HFF-Myc (cell line): ENCODE measurements at regions not wholly inside any gene's neighbourhood (a gene's known extent, or its start where the extent isn't known, plus 50 kb on each side); places are given as distances from the start of the nearest gene placed in this dataset.

ENCODE experiments used
- DNase-seq: peaks from one replicate; pipeline ENCODE4 v3.0.0-alpha.2; 2011; ENCODE audit warnings: low read depth; ENCODE audit errors: extremely low read depth
- H3K4me3 ChIP-seq: replicated peaks from 2 replicates; pipeline ENCODE4 v1.5.1; 2011; ENCODE audit warnings: low read depth, mild to moderate bottlenecking, control low read depth, low read length
- CTCF ChIP-seq: IDR thresholded peaks from 2 replicates; pipeline ENCODE4 v1.5.1; 2012; ENCODE audit warnings: mild to moderate bottlenecking, low read depth, low read length, control low read depth; ENCODE audit errors: missing control alignments

GRCh38 chr2:52510432-52510831, 1257.2 kb upstream of the CHAC2 start:
- no peak overlapping the region for H3K4me3 ChIP-seq
- no peak for DNase-seq
- TF ChIP-seq CTCF: no peak

- H3K4me3 ChIP-seq: no peak overlapping the region
- TF ChIP-seq CTCF: no peak
- DNase-seq: no peak
Observed at GRCh38 chr2:52502476-52502860, 1265.1 kb upstream of the CHAC2 start.

- no peak overlapping the region for H3K4me3 ChIP-seq
- no peak for TF ChIP-seq CTCF
- no peak for DNase-seq
Observed at GRCh38 chr2:52501715-52502475, 1265.7 kb upstream of the CHAC2 start.

DNA sequence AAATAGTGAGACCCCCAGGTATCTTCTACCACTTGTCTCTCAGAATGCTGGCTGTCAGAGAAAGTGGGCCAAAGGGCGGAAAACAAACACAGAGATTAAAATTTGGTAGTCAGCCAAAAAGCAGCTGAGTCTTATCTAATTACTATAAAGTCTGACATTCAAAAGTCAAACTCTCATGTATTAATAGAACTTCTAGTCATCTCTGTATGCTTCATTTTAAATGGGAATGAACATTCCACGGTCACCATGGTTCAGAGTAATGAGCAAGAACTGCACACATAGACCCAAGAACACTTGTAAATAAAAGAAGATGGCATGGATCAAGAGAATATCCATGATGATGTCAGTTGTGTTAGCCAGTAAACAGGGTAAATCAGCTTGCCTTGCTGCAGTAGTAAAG, 1267.0 kb upstream of the CHAC2 start:
- DNase-seq: no peak
- TF ChIP-seq CTCF: no peak
- H3K4me3 ChIP-seq: no peak overlapping the region

DNA sequence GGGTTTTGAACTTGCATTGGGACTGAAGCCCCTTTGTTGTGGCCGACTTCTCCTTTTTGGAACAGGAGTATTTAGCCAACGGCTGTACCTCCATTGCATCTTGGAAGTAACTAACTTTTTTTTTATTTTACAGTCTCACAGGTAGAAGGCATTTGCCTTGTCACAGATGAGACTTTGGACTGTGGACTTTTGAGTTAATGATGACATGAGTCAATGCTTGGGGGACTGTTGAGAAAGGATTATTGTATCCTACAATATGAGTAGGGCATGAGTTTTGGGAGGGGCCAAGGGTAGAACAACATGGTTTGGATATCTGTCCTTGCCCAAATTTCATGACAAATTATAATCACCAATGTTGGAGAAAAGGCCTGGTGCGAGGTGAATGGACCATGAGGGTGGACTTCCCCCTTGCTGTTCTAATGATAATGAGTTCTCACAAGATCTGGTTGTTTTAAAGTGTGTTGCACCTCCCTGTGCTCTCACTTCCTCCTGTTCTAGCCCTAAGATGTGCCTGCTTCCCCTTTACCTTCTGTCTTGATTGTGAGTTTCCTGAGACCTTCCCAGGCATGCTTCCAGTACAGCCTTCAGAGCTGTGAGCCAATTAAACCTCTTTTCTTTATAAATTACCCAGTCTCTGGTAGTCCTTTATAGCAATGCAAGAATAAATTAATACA, 1269.4 kb upstream of the CHAC2 start:
- H3K4me3 ChIP-seq: no peak overlapping the region
- no peak for TF ChIP-seq CTCF
- no peak for DNase-seq

DNA sequence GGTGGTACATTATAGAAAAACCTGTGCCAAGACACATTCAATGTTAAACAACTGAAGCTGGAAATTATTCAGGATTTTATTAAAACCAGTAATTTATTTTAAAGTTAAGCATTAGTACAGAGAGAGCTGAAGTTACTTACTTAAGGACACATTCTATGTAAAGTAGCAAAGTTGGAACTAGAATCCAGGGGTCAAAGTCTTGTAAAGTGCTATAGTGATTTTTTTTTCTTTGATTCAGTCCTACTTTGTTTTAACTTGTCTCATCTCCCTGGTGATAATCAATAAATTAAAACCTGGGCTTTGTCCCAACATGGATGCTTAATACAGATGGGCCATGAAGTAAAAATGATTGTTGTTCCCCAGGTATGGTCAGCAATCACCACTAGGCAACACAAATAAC, 1271.8 kb upstream of the CHAC2 start:
- H3K4me3 ChIP-seq: no peak overlapping the region
- DNase-seq: no peak
- TF ChIP-seq CTCF: no peak
